ENCODE measurements at regions not wholly inside any gene's neighbourhood (a gene's known extent, or its start where the extent isn't known, plus 50 kb on each side); places are given as distances from the start of the nearest gene placed in this dataset.

DNA sequence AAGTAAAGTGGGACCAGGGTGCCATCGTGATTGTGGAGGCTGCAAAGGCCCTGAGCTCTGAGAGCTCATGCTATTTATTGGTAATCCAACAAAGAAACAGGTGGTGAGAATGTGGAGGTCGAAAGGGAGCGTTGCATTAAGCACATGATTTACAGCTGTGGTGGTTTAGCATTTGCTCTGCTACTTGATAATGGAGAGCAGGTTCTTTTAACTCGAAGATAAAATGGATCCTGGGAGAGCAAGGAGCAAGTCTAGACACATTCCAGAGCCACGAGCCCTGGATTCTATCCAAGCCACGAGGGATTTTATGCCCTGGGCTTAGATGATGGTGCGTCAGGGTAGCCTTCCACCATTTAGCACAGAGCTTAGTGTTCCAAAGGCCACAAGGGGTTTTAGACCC lies 1710.1 kb upstream of the CDH9 start:
- Histone ChIP-seq H3K4ac (ENCODE audit: low read depth, low read length) (no peak overlapping the region), H3K79me2 (ENCODE audit: insufficient read depth, low read length) (no peaks in the 10 kb centered on the region), H3K79me1 (ENCODE audit: insufficient read depth, low read depth, low read length, poor library complexity, severe bottlenecking) (no peaks in the 10 kb centered on the region), H2AFZ (ENCODE audit: low read length) (no peak overlapping the region), H2AK5ac (ENCODE audit: insufficient read length, low read length) (no peak overlapping the region), H3K23me2 (ENCODE audit: insufficient read length, low read depth, low read length, poor library complexity, severe bottlenecking) (no peaks in the 10 kb centered on the region), H4K91ac (ENCODE audit: insufficient read length, low read depth, low read length) (no peak overlapping the region), H3K18ac (ENCODE audit: insufficient read length, low read depth, low read length) (no peak overlapping the region), H3K4me1 (ENCODE audit: insufficient read depth, low read length) (no peaks in the 10 kb centered on the region), H3K9ac (ENCODE audit: extremely low read depth, insufficient read length, low read length) (no peak overlapping the region), H4K5ac (ENCODE audit: insufficient read length, low read depth, low read length) (no peak overlapping the region), H2BK120ac (ENCODE audit: low read depth, low read length, poor library complexity, severe bottlenecking) (no peak overlapping the region), H4K20me1 (ENCODE audit: control insufficient read depth, insufficient read depth, insufficient read length) (no peaks in the 10 kb centered on the region), H3K23ac (ENCODE audit: insufficient read length, low read depth, low read length) (no peak overlapping the region), H3K56ac (ENCODE audit: insufficient read length, low read depth, low read length) (no peak overlapping the region), H2BK20ac (ENCODE audit: low read depth, low read length, poor library complexity, severe bottlenecking) (no peak overlapping the region), H3K14ac (ENCODE audit: insufficient read depth, low read length) (no peak overlapping the region), H3T11ph (ENCODE audit: low read length) (no peak overlapping the region), H3K27ac (ENCODE audit: insufficient read length, low read depth, low read length) (no peak overlapping the region), H2BK15ac (ENCODE audit: low read depth, low read length) (no peak overlapping the region), H3K9me3 (ENCODE audit: control insufficient read depth, low read depth, low read length) (no peaks in the 10 kb centered on the region), H4K8ac (replicated peaks; ENCODE audit: insufficient read length, low read depth, low read length) (no peak overlapping the region), H2BK12ac (ENCODE audit: insufficient read length, low read depth, low read length) (no peak overlapping the region), H3K27me3 (ENCODE audit: insufficient read depth, low read length) (no peaks in the 10 kb centered on the region), H2BK5ac (ENCODE audit: insufficient read length, low read length) (no peak overlapping the region), H3K4me2 (ENCODE audit: insufficient read depth, insufficient read length, low read length) (no peak overlapping the region)
- H3K27me3 Mint-ChIP-seq (ENCODE audit: low read depth): no peaks in the 10 kb centered on the region
- no peak overlapping the region for H3K4me3 Mint-ChIP-seq
- H3K9me3 Mint-ChIP-seq: no peaks in the 10 kb centered on the region
- TF ChIP-seq, protein P1, sequence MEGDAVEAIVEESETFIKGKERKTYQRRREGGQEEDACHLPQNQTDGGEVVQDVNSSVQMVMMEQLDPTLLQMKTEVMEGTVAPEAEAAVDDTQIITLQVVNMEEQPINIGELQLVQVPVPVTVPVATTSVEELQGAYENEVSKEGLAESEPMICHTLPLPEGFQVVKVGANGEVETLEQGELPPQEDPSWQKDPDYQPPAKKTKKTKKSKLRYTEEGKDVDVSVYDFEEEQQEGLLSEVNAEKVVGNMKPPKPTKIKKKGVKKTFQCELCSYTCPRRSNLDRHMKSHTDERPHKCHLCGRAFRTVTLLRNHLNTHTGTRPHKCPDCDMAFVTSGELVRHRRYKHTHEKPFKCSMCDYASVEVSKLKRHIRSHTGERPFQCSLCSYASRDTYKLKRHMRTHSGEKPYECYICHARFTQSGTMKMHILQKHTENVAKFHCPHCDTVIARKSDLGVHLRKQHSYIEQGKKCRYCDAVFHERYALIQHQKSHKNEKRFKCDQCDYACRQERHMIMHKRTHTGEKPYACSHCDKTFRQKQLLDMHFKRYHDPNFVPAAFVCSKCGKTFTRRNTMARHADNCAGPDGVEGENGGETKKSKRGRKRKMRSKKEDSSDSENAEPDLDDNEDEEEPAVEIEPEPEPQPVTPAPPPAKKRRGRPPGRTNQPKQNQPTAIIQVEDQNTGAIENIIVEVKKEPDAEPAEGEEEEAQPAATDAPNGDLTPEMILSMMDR (conservative IDR thresholded peaks at IDR 0.05): no peak
- no peaks in the 10 kb centered on the region for H3K4me1 Mint-ChIP-seq
- no peak overlapping the region for H3K27ac Mint-ChIP-seq
- H3K36me3 Mint-ChIP-seq (ENCODE audit: insufficient read depth in 1 of 3, low read depth in 3 of 3): no peaks in the 10 kb centered on the region
- DNase-seq: no peak
- WGBS (ENCODE audit: extremely low coverage, insufficient read length, low lambda C conversion rate): no CpG with 5 or more reads among the region's 7 CpGs

Data from H9 (cell line).